Hepatocyte (in vitro differentiated cells): ENCODE measurements at regions not wholly inside any gene's neighbourhood (a gene's known extent, or its start where the extent isn't known, plus 50 kb on each side); places are given as distances from the start of the nearest gene placed in this dataset.
"Not testable (repeated sequence)": the region's sequence is repeated elsewhere in the genome, so short reads cannot be mapped to it uniquely, and the experiment has no call there.

Experiments
- EZH2 ChIP-seq: fragments of 200-600 bp; sonication (generic); IDR thresholded peaks from 2 replicates; pipeline ENCODE4 v1.6.1; 2016; ENCODE audit warnings: antibody characterized with exemption, mild to moderate bottlenecking, borderline replicate concordance
- EZH2phosphoT487 ChIP-seq: fragments of 200-600 bp; sonication (generic); IDR thresholded peaks from one replicate; pipeline ENCODE4 v1.6.1; 2018; ENCODE audit warnings: antibody characterized with exemption, mild to moderate bottlenecking, low read depth, moderate library complexity; ENCODE audit not compliant: unreplicated experiment, severe bottlenecking
- TF ChIP-seq, protein P1 (sequence below): fragments of 200-600 bp; sonication (generic); IDR thresholded peaks from 2 replicates; pipeline ENCODE4 v1.5.1; 2016; ENCODE audit warnings: antibody characterized with exemption, mild to moderate bottlenecking; ENCODE audit not compliant: poor library complexity

DNA sequence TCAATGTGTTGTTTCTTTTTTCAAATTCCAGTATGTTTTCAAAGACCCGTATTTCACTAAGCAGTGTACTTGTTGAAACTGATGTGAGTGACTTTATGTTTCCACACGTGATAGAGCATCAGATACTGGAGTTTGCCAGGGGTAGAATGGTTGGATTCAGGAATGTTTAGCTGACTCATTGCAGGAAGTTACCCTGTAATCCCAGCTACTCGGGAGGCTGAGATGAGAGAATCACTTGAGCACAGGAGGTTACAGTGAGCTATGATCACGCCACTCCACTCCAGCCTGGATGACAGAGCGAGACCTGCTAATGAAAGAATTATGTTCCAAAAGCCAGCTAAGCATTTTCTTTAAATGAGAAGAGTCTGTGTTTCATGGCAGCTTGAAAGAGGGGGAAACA is 147.6 kb downstream of the RBMX2 start:
- TF ChIP-seq, protein P1, sequence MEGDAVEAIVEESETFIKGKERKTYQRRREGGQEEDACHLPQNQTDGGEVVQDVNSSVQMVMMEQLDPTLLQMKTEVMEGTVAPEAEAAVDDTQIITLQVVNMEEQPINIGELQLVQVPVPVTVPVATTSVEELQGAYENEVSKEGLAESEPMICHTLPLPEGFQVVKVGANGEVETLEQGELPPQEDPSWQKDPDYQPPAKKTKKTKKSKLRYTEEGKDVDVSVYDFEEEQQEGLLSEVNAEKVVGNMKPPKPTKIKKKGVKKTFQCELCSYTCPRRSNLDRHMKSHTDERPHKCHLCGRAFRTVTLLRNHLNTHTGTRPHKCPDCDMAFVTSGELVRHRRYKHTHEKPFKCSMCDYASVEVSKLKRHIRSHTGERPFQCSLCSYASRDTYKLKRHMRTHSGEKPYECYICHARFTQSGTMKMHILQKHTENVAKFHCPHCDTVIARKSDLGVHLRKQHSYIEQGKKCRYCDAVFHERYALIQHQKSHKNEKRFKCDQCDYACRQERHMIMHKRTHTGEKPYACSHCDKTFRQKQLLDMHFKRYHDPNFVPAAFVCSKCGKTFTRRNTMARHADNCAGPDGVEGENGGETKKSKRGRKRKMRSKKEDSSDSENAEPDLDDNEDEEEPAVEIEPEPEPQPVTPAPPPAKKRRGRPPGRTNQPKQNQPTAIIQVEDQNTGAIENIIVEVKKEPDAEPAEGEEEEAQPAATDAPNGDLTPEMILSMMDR, result not testable (repeated sequence)
- TF ChIP-seq EZH2, EZH2phosphoT487: not testable (repeated sequence)
